ENCODE measurements at regions not wholly inside any gene's neighbourhood (a gene's known extent, or its start where the extent isn't known, plus 50 kb on each side); places are given as distances from the start of the nearest gene placed in this dataset.

DNA sequence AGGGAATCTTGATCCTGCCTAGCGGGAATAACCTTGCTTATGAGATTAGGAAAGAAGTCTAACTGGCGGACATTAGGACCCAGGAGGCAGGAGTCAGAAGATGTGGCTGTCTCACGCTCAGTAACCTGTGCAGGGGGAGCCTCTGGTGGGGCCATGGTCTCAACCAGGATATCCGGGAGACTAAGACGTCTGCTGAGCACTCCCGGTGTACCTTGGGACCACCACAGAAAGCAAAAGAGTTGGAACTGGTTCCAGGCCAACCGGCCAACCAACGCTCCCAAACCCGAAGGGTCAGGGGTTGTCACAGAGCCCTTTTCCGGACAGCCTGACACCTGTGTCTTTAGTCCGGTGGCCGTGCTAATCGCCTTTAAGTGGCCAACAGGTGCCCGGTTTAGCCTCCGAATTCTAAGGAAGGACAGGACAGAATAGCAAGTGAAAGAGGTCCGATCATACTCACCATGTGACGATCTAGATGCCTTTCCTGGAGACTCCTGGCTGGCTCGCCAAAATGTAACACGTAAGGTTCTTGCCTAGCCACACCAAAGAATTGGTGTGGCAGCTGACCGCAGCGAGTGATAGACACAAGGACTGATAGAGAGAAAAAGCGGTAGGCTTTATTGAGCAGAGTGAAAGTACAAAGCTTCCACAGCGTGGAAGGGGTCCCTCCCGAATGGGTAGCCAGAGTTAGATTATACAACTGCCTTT lies 103.9 kb upstream of the DIAPH3 start (continued):
- TF ChIP-seq GMEB2 (CRISPR knock-in tag; IDR thresholded peaks at IDR 0.05; ENCODE audit: low read depth) (no peak), MEIS2 (CRISPR knock-in tag; IDR thresholded peaks at IDR 0.05) (no peak), MAFF (IDR thresholded peaks at IDR 0.05; ENCODE audit: low read depth, low read length) (no peak), ZNF687 (CRISPR knock-in tag; IDR thresholded peaks at IDR 0.05) (peak; percentile 47), MYPOP (CRISPR knock-in tag; IDR thresholded peaks at IDR 0.05) (no peak), ZNF34 (CRISPR knock-in tag; IDR thresholded peaks at IDR 0.05; ENCODE audit: borderline replicate concordance) (no peak), NFKB2 (CRISPR knock-in tag; IDR thresholded peaks at IDR 0.05; ENCODE audit: borderline replicate concordance) (no peak), ZBTB10 (CRISPR knock-in tag; IDR thresholded peaks at IDR 0.05; ENCODE audit: borderline replicate concordance) (no peak), U2AF1 (optimal IDR thresholded peaks at IDR 0.05; ENCODE audit: low read depth, low read length) (no peak), HOXA9 (CRISPR knock-in tag; IDR thresholded peaks at IDR 0.05; ENCODE audit: borderline replicate concordance) (no peak), GABPB1 (CRISPR knock-in tag; IDR thresholded peaks at IDR 0.05) (peak; percentile 65), MIER3 (CRISPR knock-in tag; IDR thresholded peaks at IDR 0.05; ENCODE audit: borderline replicate concordance) (no peak), ZNF703 (CRISPR knock-in tag; IDR thresholded peaks at IDR 0.05; ENCODE audit: borderline replicate concordance) (no peak), ZNF274 (CRISPR knock-in tag; IDR thresholded peaks at IDR 0.05) (no peak), FOXO1 (CRISPR knock-in tag; IDR thresholded peaks at IDR 0.05) (no peak)
- TF ChIP-seq, protein P1, sequence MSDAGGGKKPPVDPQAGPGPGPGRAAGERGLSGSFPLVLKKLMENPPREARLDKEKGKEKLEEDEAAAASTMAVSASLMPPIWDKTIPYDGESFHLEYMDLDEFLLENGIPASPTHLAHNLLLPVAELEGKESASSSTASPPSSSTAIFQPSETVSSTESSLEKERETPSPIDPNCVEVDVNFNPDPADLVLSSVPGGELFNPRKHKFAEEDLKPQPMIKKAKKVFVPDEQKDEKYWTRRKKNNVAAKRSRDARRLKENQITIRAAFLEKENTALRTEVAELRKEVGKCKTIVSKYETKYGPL (CRISPR knock-in tag; IDR thresholded peaks at IDR 0.05): no peak
- TF ChIP-seq, protein P2, sequence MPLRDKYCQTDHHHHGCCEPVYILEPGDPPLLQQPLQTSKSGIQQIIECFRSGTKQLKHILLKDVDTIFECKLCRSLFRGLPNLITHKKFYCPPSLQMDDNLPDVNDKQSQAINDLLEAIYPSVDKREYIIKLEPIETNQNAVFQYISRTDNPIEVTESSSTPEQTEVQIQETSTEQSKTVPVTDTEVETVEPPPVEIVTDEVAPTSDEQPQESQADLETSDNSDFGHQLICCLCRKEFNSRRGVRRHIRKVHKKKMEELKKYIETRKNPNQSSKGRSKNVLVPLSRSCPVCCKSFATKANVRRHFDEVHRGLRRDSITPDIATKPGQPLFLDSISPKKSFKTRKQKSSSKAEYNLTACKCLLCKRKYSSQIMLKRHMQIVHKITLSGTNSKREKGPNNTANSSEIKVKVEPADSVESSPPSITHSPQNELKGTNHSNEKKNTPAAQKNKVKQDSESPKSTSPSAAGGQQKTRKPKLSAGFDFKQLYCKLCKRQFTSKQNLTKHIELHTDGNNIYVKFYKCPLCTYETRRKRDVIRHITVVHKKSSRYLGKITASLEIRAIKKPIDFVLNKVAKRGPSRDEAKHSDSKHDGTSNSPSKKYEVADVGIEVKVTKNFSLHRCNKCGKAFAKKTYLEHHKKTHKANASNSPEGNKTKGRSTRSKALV (CRISPR knock-in tag; IDR thresholded peaks at IDR 0.05): no peak
